HCT116 (cell line): ENCODE measurements at regions not wholly inside any gene's neighbourhood (a gene's known extent, or its start where the extent isn't known, plus 50 kb on each side); places are given as distances from the start of the nearest gene placed in this dataset.

Experiments used
- ATAC-seq: fragments of 200-7000 bp; cut with Tn5 transposase; 2 replicates; pipeline ENCODE4 v1.9.1; 2020; ENCODE audit warnings: mild to moderate bottlenecking, moderate library complexity
- BruUV-seq: library from RNA; stranded (reverse); fragments of 400-500 nt; replicated peaks from 2 replicates; lab custom pipeline; 2021; lab: Mats Ljungman, UMichigan
- CTCF ChIA-PET: fragments of 300-600 bp; sonication (Branson Sonifier 250); formaldehyde crosslinking; loops from one replicate; lab custom pipeline; 2021; ENCODE audit warnings: antibody characterized with exemption; lab: Charles Lee
- POLR2A ChIA-PET: fragments of 300-600, 350-600 bp; sonication (Branson Sonifier 250); formaldehyde crosslinking; loops from one replicate; lab custom pipeline; 2021; ENCODE audit warnings: antibody characterized with exemption; lab: Charles Lee
- RAD21 ChIA-PET, 2 experiments: fragments of 300-600 bp; sonication (Branson Sonifier 250); formaldehyde crosslinking; loops; one replicate each; lab custom pipeline; 2023; ENCODE audit warnings: low total read pairs in 2 of 2; ENCODE audit not compliant: uncharacterized antibody in 2 of 2, unreplicated experiment in 2 of 2, low non-redundant PET in 1 of 2; lab: Charles Lee
- DNase-seq: peaks from one replicate; pipeline ENCODE4 v3.0.0-alpha.2; 2010; ENCODE audit warnings: low read depth, low spot score
- H2AFZ ChIP-seq: fragments of 200-600 bp; shearing (Covaris generic), sonication (generic); 2 replicates; pipeline ENCODE4 v1.6.1; 2017; ENCODE audit warnings: low read depth, mixed run types, mixed read lengths, antibody characterized with exemption, low read length; ENCODE audit not compliant: poor library complexity, severe bottlenecking
- H3K27ac ChIP-seq: 2 replicates; pipeline ENCODE4 v1.5.1; 2012; ENCODE audit warnings: low read depth, low read length
- H3K27me3 ChIP-seq: fragments of 200-600 bp; sonication (generic); 2 replicates; pipeline ENCODE4 v1.6.1; 2016; ENCODE audit warnings: mixed run types, low read length, mixed read lengths; ENCODE audit not compliant: insufficient read depth
- H3K36me3 ChIP-seq, 2 experiments: fragments of 200-500 bp in 1 of 2; fragments of 200-600 bp in 1 of 2; sonication (Bioruptor generic) in 1 of 2; sonication (generic) in 1 of 2; 2 replicates each; pipeline versions ENCODE4 v1.5.1 to v1.6.1; 2014 to 2016; ENCODE audit warnings: low read length in 2 of 2, inconsistent platforms in 1 of 2, mixed read lengths in 1 of 2, mixed run types in 1 of 2; ENCODE audit not compliant: insufficient read depth in 2 of 2, control insufficient read depth in 1 of 2
- H3K4me1 ChIP-seq, 2 experiments: fragments of 200-600 bp in 1 of 2; sonication (generic) in 1 of 2; 2 replicates each; pipeline versions ENCODE4 v1.5.1 to v1.6.1; 2012 to 2017; ENCODE audit warnings: low read length in 2 of 2, inconsistent platforms in 1 of 2, mild to moderate bottlenecking in 1 of 2, mixed read lengths in 1 of 2, mixed run types in 1 of 2, moderate library complexity in 1 of 2; ENCODE audit not compliant: insufficient read depth in 2 of 2, control insufficient read depth in 1 of 2
- H3K4me2 ChIP-seq: fragments of 200-600 bp; sonication (generic); 2 replicates; pipeline ENCODE4 v1.6.1; 2017; ENCODE audit warnings: mixed run types, low read length, mixed read lengths
- H3K4me3 ChIP-seq, 2 experiments: fragments of 200-600 bp in 1 of 2; sonication (generic) in 1 of 2; replicated peaks in 1 of 2; 2 replicates each; pipeline ENCODE4 v1.5.1; 2011 to 2016; ENCODE audit warnings: low read length in 2 of 2, control low read depth in 1 of 2, low read depth in 1 of 2, mild to moderate bottlenecking in 1 of 2, mixed read lengths in 1 of 2, mixed run types in 1 of 2
- H3K79me2 ChIP-seq: fragments of 200-600 bp; sonication (generic); 2 replicates; pipeline ENCODE4 v1.6.1; 2017; ENCODE audit warnings: mild to moderate bottlenecking, mixed run types, low read length, moderate library complexity, mixed read lengths; ENCODE audit not compliant: insufficient read depth
- H3K9ac ChIP-seq: fragments of 200-600 bp; sonication (generic); 2 replicates; pipeline ENCODE4 v1.6.1; 2016; ENCODE audit warnings: low read length, mixed read lengths
- H3K9me2 ChIP-seq: fragments of 200-600 bp; sonication (generic), shearing (Covaris generic); 2 replicates; pipeline ENCODE4 v1.6.1; 2017; ENCODE audit warnings: mixed run types, mild to moderate bottlenecking, moderate library complexity; ENCODE audit not compliant: insufficient read depth
- H3K9me3 ChIP-seq, 2 experiments: fragments of 200-500 bp in 1 of 2; fragments of 200-600 bp in 1 of 2; sonication (Bioruptor generic) in 1 of 2; sonication (generic) in 1 of 2; 2 replicates each; pipeline ENCODE4 v1.6.1; 2014 to 2017; ENCODE audit warnings: low read length in 2 of 2, mixed read lengths in 2 of 2, inconsistent platforms in 1 of 2, low read depth in 1 of 2, mild to moderate bottlenecking in 1 of 2, mixed run types in 1 of 2, moderate library complexity in 1 of 2; ENCODE audit not compliant: control insufficient read depth in 1 of 2, insufficient read depth in 1 of 2
- H4K20me1 ChIP-seq: fragments of 200-600 bp; sonication (generic), shearing (Covaris generic); 2 replicates; pipeline ENCODE4 v1.6.1; 2017; ENCODE audit warnings: mixed run types, mild to moderate bottlenecking, moderate library complexity; ENCODE audit not compliant: insufficient read depth
- CBX3 ChIP-seq: IDR thresholded peaks from 2 replicates; pipeline ENCODE4 v1.6.1; 2012; ENCODE audit warnings: low read depth
- CEBPB ChIP-seq: IDR thresholded peaks from 2 replicates; pipeline ENCODE4 v1.6.1; 2012; ENCODE audit warnings: low read depth
- CTCF ChIP-seq, 3 experiments: fragments of 200-600 bp in 1 of 3; sonication (generic) in 1 of 3; IDR thresholded peaks in 2 of 3; conservative IDR thresholded peaks in 1 of 3; 2 replicates each; pipeline ENCODE4 v1.5.1; 2012 to 2017; ENCODE audit warnings: low read depth in 2 of 3, low read length in 2 of 3, antibody characterized with exemption in 1 of 3, borderline replicate concordance in 1 of 3, control low read depth in 1 of 3, mild to moderate bottlenecking in 1 of 3, mixed read lengths in 1 of 3, mixed run types in 1 of 3, moderate library complexity in 1 of 3; ENCODE audit not compliant: insufficient read depth in 1 of 3
- EGR1 ChIP-seq: IDR thresholded peaks from 2 replicates; pipeline ENCODE4 v1.6.1; 2012; ENCODE audit warnings: low read depth
- EZH2 ChIP-seq: fragments of 200-600 bp; sonication (generic); IDR thresholded peaks from 2 replicates; pipeline ENCODE4 v1.6.1; 2017; ENCODE audit warnings: antibody characterized with exemption, mixed run types
- EZH2phosphoT487 ChIP-seq: fragments of 200-600 bp; IDR thresholded peaks from 2 replicates; pipeline ENCODE4 v1.6.1; 2018; ENCODE audit warnings: antibody characterized with exemption, borderline replicate concordance
- FOSL1 ChIP-seq: IDR thresholded peaks from 2 replicates; pipeline ENCODE4 v1.6.1; 2012; ENCODE audit warnings: low read depth
- MAX ChIP-seq: IDR thresholded peaks from 2 replicates; pipeline ENCODE4 v1.6.1; 2012
- POLR2AphosphoS5 ChIP-seq: IDR thresholded peaks from 2 replicates; pipeline ENCODE4 v1.6.1; 2011; ENCODE audit warnings: mild to moderate bottlenecking, low read depth, low read length, moderate library complexity
- RAD21 ChIP-seq: IDR thresholded peaks from 2 replicates; pipeline ENCODE4 v1.6.1; 2012; ENCODE audit warnings: low read depth, mild to moderate bottlenecking
- SRF ChIP-seq: IDR thresholded peaks from 2 replicates; pipeline ENCODE4 v1.6.1; 2012; ENCODE audit warnings: low read depth
- TCF7L2 ChIP-seq: IDR thresholded peaks from 2 replicates; pipeline ENCODE4 v1.7.0; 2011; ENCODE audit warnings: borderline replicate concordance, inconsistent platforms; ENCODE audit not compliant: insufficient read depth, insufficient read length; ENCODE audit errors: extremely low read depth
- YY1 ChIP-seq: IDR thresholded peaks from 2 replicates; pipeline ENCODE4 v1.6.1; 2011; ENCODE audit warnings: low read length, low read depth, moderate library complexity, mild to moderate bottlenecking; ENCODE audit not compliant: insufficient replicate concordance; ENCODE audit errors: extremely low read depth
- ZBTB33 ChIP-seq: IDR thresholded peaks from 2 replicates; pipeline ENCODE4 v1.6.1; 2011; ENCODE audit warnings: mild to moderate bottlenecking, low read length, moderate library complexity; ENCODE audit not compliant: insufficient replicate concordance; ENCODE audit errors: extremely low read depth
- ZFX ChIP-seq: fragments of 450-650 bp; IDR thresholded peaks from 2 replicates; pipeline ENCODE4 v1.6.1; 2017
- ZNF274 ChIP-seq: fragments of 200-500 bp; sonication (Bioruptor generic); IDR thresholded peaks from 2 replicates; pipeline ENCODE4 v1.6.1; 2014; ENCODE audit warnings: mild to moderate bottlenecking, low read depth, low read length, inconsistent platforms
- intact Hi-C: fragments of 100-400 bp; cut with micrococcal nuclease; formaldehyde crosslinking; loops from 2 replicates; pipeline ENCODE4 v1.10.0; 2022
- TF ChIP-seq, protein P1 (sequence below): IDR thresholded peaks from 2 replicates; pipeline ENCODE4 v1.6.1; 2012

DNA sequence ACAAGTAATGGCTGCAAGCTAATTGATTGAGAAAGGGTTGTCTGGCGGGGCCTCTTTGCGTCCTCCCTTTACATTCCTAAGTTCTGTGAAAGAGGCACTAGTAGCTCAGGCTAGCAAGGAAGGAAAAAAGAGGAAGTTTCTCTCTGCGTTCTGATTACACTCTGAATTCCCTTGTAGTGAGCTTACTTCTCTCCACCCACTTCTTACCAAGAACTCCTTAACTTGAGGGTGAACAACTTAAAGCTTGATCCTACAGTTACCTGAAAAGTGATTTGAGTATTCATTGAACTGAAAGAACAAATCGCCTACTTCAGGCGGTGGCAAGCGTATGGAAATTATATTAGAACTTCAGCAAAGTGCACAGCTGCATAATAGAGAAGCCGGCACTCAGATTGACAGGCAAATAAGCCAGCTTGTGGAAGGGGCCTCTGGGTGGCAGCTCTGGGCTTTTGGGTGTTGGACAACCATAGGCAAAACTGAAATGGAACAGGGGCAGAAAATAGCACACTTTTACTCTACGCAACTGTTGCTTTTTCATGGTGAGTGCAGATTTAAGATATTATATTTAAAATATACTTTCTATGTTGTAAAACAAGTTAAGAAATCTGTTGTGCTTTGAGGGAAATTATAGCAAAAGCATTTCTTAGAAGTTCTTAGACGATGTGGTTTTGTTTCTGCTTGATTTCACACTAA, 464.5 kb downstream of the USP25 start (continued):
- TF ChIP-seq, protein P1, sequence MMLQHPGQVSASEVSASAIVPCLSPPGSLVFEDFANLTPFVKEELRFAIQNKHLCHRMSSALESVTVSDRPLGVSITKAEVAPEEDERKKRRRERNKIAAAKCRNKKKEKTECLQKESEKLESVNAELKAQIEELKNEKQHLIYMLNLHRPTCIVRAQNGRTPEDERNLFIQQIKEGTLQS, result no peak
- TF ChIP-seq CTCF (IDR thresholded peaks at IDR 0.05 in 2 of 3, conservative IDR thresholded peaks at IDR 0.05 in 1 of 3; ENCODE audit: borderline replicate concordance in 1 of 3, insufficient read depth in 1 of 3, low read depth in 2 of 3, low read length in 2 of 3) (no peak), EZH2phosphoT487 (no peak), RAD21 (no peak), ZBTB33 (no peak)

DNA sequence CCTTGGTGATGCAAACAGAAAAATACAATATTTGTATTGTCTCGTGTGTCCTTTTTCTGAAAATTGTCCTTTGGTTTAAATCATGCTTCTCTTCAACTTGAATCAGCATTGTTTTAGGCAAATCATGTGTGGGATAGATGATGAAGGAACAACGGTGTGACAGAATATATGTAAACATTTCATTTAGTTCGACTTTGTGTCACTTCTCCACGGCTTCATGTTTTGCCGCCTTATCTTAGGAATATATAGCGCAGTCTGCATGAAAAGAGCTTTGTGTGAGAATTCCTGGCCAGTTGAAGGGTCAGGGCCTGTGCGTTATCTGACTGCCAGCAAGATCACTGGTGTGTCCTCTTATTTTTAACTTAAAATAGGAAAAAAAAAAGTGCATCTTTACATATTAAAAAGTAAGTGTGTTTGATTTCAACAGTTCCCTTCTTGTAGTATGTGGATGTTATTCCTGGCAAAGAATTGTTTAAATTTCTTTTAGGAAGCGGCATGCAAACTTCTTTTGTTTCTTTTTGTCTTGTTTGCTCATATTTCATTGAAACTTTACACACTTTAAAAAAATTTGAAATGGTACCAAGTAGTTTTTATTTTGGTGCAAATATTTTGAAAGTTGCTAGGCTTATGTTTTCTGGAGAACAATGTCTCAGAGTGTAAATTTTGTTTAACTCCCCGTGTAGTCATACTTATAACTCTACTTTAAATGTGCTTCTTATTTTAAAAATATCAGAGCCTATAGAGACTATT, 465.2 kb downstream of the USP25 start:
- ATAC-seq (no peak), DNase-seq (no peak)
- no peaks in the 10 kb centered on the region for H3K36me3 ChIP-seq
- no peak overlapping the region for H3K4me3 ChIP-seq
- H3K27me3 ChIP-seq, result no peaks in the 10 kb centered on the region
- no peaks in the 10 kb centered on the region for H3K79me2 ChIP-seq
- H3K9me2 ChIP-seq, result no peaks in the 10 kb centered on the region
- H3K9ac ChIP-seq, result no peak overlapping the region
- H3K9me3 ChIP-seq, result peaks cover 3 to 24% of the 10 kb centered on the region in 2 experiments; a peak in 3 of 4 replicates
- intact Hi-C loops, result no loop called here
- no TSS peak for BruUV-seq
- H3K4me1 ChIP-seq, result no peaks in the 10 kb centered on the region
- no peak overlapping the region for H3K4me2 ChIP-seq
- no peak overlapping the region for H3K27ac ChIP-seq
- ChIA-PET POLR2A (no interaction called here), RAD21 (no interaction called here), CTCF (no interaction called here)
- no peaks in the 10 kb centered on the region for H4K20me1 ChIP-seq
- H2AFZ ChIP-seq, result no peak overlapping the region
- TF ChIP-seq TCF7L2 (no peak), ZFX (no peak), EGR1 (no peak), POLR2AphosphoS5 (no peak), YY1 (no peak), CEBPB (no peak), SRF (no peak), EZH2phosphoT487 (no peak), RAD21 (no peak), MAX (no peak), FOSL1 (no peak), CBX3 (no peak), ZNF274 (no peak), EZH2 (no peak)
- TF ChIP-seq, protein P1, result no peak
